RWPE1 (cell line): ENCODE measurements at regions not wholly inside any gene's neighbourhood (a gene's known extent, or its start where the extent isn't known, plus 50 kb on each side); places are given as distances from the start of the nearest gene placed in this dataset.

Experiments used
- CTCF ChIA-PET: fragments of 350-600 bp; sonication (Branson Sonifier 250); formaldehyde crosslinking; extraction: SDS; loops from one replicate; lab custom pipeline; 2021; lab: Yijun Ruan, JAX
- POLR2A ChIA-PET: fragments of 400-600 bp; formaldehyde crosslinking; extraction: SDS; loops from one replicate; lab custom pipeline; 2020; ENCODE audit warnings: antibody characterized with exemption; ENCODE audit not compliant: low non-redundant PET; lab: Yijun Ruan, JAX
- DNase-seq: peaks from one replicate; pipeline ENCODE4 v3.0.0; 2012; ENCODE audit warnings: low spot score
- H3K27ac ChIP-seq: fragments of 450-650 bp; 2 replicates; pipeline ENCODE4 v1.5.1; 2017
- CTCF ChIP-seq: fragments of 450-650 bp; conservative IDR thresholded peaks from 2 replicates; pipeline ENCODE4 v1.5.1; 2017; ENCODE audit warnings: low read depth, mild to moderate bottlenecking

- ChIA-PET POLR2A (no interaction called here), CTCF (no interaction called here)
- no peak overlapping the region for H3K27ac ChIP-seq
- no peak for TF ChIP-seq CTCF
- no peak for DNase-seq
Measured at GRCh38 chr12:27852742-27853141, 72.7 kb upstream of the MANSC4 start.
